PC-9 (cell line): ENCODE measurements at regions not wholly inside any gene's neighbourhood (a gene's known extent, or its start where the extent isn't known, plus 50 kb on each side); places are given as distances from the start of the nearest gene placed in this dataset.

Experiments
- BruUV-seq: library from RNA; stranded (reverse); fragments of 400-500 nt; replicated peaks from 2 replicates; lab custom pipeline; 2021; lab: Mats Ljungman, UMichigan
- CTCF ChIA-PET: fragments of 300-600 bp; sonication (Branson Sonifier 250); formaldehyde crosslinking; loops from one replicate; lab custom pipeline; 2022; ENCODE audit warnings: antibody characterized with exemption; lab: Charles Lee
- POLR2A ChIA-PET: fragments of 300-600 bp; sonication (Branson Sonifier 250); formaldehyde crosslinking; loops from one replicate; lab custom pipeline; 2022; ENCODE audit warnings: antibody characterized with exemption; ENCODE audit not compliant: unreplicated experiment; lab: Charles Lee
- DNase-seq, 2 experiments: peaks; one replicate each; pipeline versions ENCODE4 v3.0.0 to v3.0.0-alpha.2; 2015 to 2022; ENCODE audit warnings: mixed read lengths in 1 of 2
- H2AFZ ChIP-seq: fragments of 200-600 bp; sonication (generic); 2 replicates; pipeline ENCODE4 v1.8.1; 2017; ENCODE audit warnings: antibody characterized with exemption
- H3F3A ChIP-seq: fragments of 200-600 bp; sonication (generic); 2 replicates; pipeline ENCODE4 v1.8.1; 2017; ENCODE audit warnings: antibody characterized with exemption, mild to moderate bottlenecking, low read depth; ENCODE audit not compliant: insufficient read depth
- H3K27ac ChIP-seq: fragments of 200-600 bp; sonication (generic); 2 replicates; pipeline ENCODE4 v1.6.1; 2016; ENCODE audit warnings: mixed run types
- H3K27me3 ChIP-seq: fragments of 200-600 bp; sonication (generic); 2 replicates; pipeline ENCODE4 v1.6.1; 2016; ENCODE audit warnings: low read depth, mixed run types; ENCODE audit not compliant: insufficient read depth
- H3K36me3 ChIP-seq: fragments of 200-600 bp; sonication (generic); 2 replicates; pipeline ENCODE4 v1.6.1; 2016; ENCODE audit warnings: low read depth, mixed run types
- H3K4me1 ChIP-seq: fragments of 200-600 bp; sonication (generic); replicated peaks from 2 replicates; pipeline ENCODE4 v1.6.1; 2016; ENCODE audit warnings: mixed run types; ENCODE audit not compliant: insufficient read depth
- H3K4me2 ChIP-seq: fragments of 200-600 bp; sonication (generic); 2 replicates; pipeline ENCODE4 v1.6.1; 2017; ENCODE audit warnings: mixed run types
- H3K4me3 ChIP-seq: fragments of 200-600 bp; sonication (generic); 2 replicates; pipeline ENCODE4 v1.6.1; 2016; ENCODE audit warnings: mixed run types
- H3K79me2 ChIP-seq: fragments of 200-600 bp; sonication (generic); 2 replicates; pipeline ENCODE4 v1.6.1; 2017; ENCODE audit warnings: low read depth, mixed run types
- H3K9me2 ChIP-seq: fragments of 200-600 bp; sonication (generic); 2 replicates; pipeline ENCODE4 v1.8.1; 2017; ENCODE audit warnings: mild to moderate bottlenecking; ENCODE audit not compliant: insufficient read depth
- H3K9me3 ChIP-seq: fragments of 200-600 bp; sonication (generic); 2 replicates; pipeline ENCODE4 v1.8.1; 2016; ENCODE audit warnings: low read depth; ENCODE audit not compliant: insufficient read depth
- H4K20me1 ChIP-seq: fragments of 200-600 bp; sonication (generic); 2 replicates; pipeline ENCODE4 v1.8.1; 2017; ENCODE audit not compliant: insufficient read depth
- CTCF ChIP-seq: fragments of 200-600 bp; sonication (generic); conservative IDR thresholded peaks from 2 replicates; pipeline ENCODE4 v1.6.1; 2017; ENCODE audit warnings: mixed run types, antibody characterized with exemption, mild to moderate bottlenecking, moderate library complexity
- EZH2 ChIP-seq: fragments of 200-600 bp; sonication (generic); IDR thresholded peaks from 2 replicates; pipeline ENCODE4 v1.8.0; 2017; ENCODE audit warnings: antibody characterized with exemption, low read depth
- intact Hi-C: fragments of 100-400 bp; cut with micrococcal nuclease; formaldehyde crosslinking; loops from one replicate; pipeline ENCODE4 v1.10.0; 2022; ENCODE audit not compliant: unreplicated experiment

DNA sequence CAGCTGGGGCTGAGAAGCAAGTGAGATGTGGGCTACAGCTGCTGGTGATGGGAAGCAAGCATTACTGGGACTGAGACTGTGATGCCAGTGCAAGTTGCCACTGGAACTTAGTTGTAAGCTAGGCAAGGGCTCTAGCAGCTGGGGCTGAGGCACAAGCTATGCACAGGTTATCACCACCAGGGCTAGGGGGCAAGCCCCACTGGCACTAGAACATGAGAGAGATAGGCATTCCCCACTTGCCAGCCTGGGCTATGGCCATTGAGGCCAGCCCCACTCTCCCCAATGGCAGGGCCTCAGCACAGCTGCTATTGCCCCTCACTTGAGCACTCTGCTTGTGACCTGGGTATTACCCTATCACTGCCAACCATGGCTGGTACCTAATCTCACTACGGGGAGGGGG lies 130.8 kb upstream of the SMIM31 start:
- Histone ChIP-seq H3K4me2 (no peak overlapping the region), H3K36me3 (no peaks in the 10 kb centered on the region), H2AFZ (no peak overlapping the region), H4K20me1 (no peaks in the 10 kb centered on the region), H3K9me3 (no peaks in the 10 kb centered on the region), H3K27ac (no peak overlapping the region), H3K4me1 (no peaks in the 10 kb centered on the region), H3K4me3 (no peak overlapping the region), H3K27me3 (no peaks in the 10 kb centered on the region), H3K9me2 (no peaks in the 10 kb centered on the region), H3K79me2 (no peaks in the 10 kb centered on the region), H3F3A (no peaks in the 10 kb centered on the region)
- POLR2A ChIA-PET: no interaction called here
- no TSS peak for BruUV-seq
- DNase-seq: no peak
- CTCF ChIA-PET: no interaction called here
- no peak for TF ChIP-seq EZH2
- no peak for TF ChIP-seq CTCF
- intact Hi-C loops: no loop called here

DNA sequence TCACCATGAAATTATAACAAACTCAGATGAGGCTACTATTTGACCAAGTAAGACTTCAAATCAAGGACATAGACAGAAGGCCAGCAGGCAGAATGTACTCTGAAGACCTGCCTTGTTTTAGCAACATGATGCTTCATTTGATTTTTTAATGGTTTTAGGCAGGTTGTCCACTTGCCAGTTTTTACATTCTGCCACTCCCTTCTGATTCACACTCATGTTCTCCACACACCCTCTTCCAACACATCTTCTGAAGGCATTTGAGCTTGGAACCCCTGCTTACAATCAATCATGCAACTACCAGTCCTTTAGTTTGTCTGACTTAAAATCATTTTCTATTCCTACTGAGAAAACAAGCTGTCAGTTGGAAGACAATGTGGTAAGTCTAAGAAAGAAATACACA lies 114.9 kb upstream of the SMIM31 start:
- no peaks in the 10 kb centered on the region for H3F3A ChIP-seq
- ChIA-PET CTCF (interaction anchor here (0.5 kb wide), 1 partner anchor 328 kb away, joined by 3 read pairs; no protein-coding TSS in a partner anchor), POLR2A (no interaction called here)
- no peaks in the 10 kb centered on the region for H3K9me3 ChIP-seq
- H3K36me3 ChIP-seq: no peaks in the 10 kb centered on the region
- no peaks in the 10 kb centered on the region for H3K79me2 ChIP-seq
- H3K27me3 ChIP-seq: no peaks in the 10 kb centered on the region
- BruUV-seq: no TSS peak
- DNase-seq: no peak
- no peaks in the 10 kb centered on the region for H4K20me1 ChIP-seq
- H3K27ac ChIP-seq: no peak overlapping the region
- H3K4me2 ChIP-seq: no peak overlapping the region
- no peaks in the 10 kb centered on the region for H3K9me2 ChIP-seq
- no peaks in the 10 kb centered on the region for H3K4me1 ChIP-seq
- intact Hi-C loops: no loop called here
- no peak overlapping the region for H3K4me3 ChIP-seq
- TF ChIP-seq CTCF (no peak), EZH2 (no peak)
- no peak overlapping the region for H2AFZ ChIP-seq

GRCh38 chr4:164648151-164648848 lies 105.6 kb upstream of the SMIM31 start:
- Histone ChIP-seq H3K4me2 (no peak overlapping the region), H3K4me1 (no peaks in the 10 kb centered on the region), H3K27me3 (no peaks in the 10 kb centered on the region), H3K79me2 (no peaks in the 10 kb centered on the region), H3K4me3 (no peak overlapping the region), H3K9me2 (no peaks in the 10 kb centered on the region), H4K20me1 (no peaks in the 10 kb centered on the region), H3K9me3 (no peaks in the 10 kb centered on the region), H3F3A (no peaks in the 10 kb centered on the region), H3K27ac (no peak overlapping the region), H3K36me3 (no peaks in the 10 kb centered on the region), H2AFZ (no peak overlapping the region)
- CTCF ChIA-PET: no interaction called here
- no peak for DNase-seq
- no TSS peak for BruUV-seq
- no peak for TF ChIP-seq EZH2
- TF ChIP-seq CTCF: no peak
- POLR2A ChIA-PET: no interaction called here
- intact Hi-C loops: loop anchor here (5.0 kb wide), 1 partner anchor 211 kb away; no protein-coding TSS in a partner anchor
